Dedifferentiated amniotic fluid mesenchymal stem cell (primary cell): ENCODE measurements at regions not wholly inside any gene's neighbourhood (a gene's known extent, or its start where the extent isn't known, plus 50 kb on each side); places are given as distances from the start of the nearest gene placed in this dataset.

ENCODE experiments used
- DNase-seq: peaks from one replicate; pipeline ENCODE4 v3.0.0-alpha.2; 2016; ENCODE audit errors: extremely low spot score

- no peak for DNase-seq
These were observed 86.9 kb upstream of the MSX1 start for GRCh38 chr4:4772534-4772933.

DNA sequence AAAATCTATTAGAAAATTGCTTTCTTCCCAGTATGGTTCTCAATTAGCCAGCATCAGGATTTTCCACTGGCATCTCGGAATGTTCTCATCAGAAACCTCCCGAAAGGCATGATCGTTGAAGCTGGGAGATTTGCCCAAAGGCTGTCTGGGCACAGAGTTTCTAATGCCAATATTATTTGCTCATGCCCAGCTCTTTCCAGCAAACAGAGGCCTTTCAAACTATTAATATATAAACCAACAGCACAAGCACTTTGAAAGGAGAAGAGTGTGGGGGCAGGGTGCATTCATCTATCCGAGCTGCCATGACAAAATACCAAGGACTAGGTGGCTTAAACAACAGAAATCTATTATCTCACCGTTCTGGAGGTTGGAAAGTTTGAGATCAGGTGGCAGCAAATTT, 88.3 kb upstream of the MSX1 start:
- no peak for DNase-seq

DNA sequence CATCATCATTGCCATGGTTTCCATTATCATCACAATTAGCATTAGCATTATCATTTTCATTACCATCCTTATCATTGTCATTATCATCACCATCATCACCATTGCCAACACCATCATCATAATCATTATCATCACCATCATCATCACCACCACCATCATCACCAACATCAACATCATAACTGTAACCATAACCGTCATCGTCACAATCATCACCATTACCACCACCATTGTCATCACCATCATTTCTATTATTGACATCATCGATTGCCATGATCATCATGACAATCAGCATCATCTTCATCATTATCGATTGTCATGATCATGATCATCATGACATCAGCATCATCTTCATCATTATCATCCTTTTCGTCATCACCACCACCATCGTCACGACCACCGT, 88.9 kb upstream of the MSX1 start:
- no peak for DNase-seq

- DNase-seq, result no peak
These were observed 92.9 kb upstream of the MSX1 start for GRCh38 chr4:4766564-4766963.

GRCh38 chr4:4765811-4766210, 93.7 kb upstream of the MSX1 start:
- no peak for DNase-seq

DNA sequence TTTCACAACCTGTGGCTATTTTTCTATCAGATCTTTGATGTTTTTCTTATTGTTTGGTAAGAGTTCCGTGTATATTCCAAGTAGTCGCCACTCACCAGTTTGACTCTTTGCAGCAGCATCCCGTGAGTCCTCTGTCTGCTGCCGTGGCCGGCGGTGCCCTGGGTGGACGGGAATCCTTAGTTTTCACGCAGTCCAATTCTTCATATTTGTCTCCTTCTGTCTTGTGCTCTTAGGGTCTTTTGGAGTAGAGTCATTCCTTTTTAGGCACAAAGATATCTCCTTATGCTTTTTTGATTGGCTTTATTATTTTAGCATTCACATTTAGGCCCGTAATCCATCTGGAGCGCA, 94.9 kb upstream of the MSX1 start:
- no peak for DNase-seq

GRCh38 chr4:4763822-4764557, 95.5 kb upstream of the MSX1 start:
- DNase-seq, result no peak

DNA sequence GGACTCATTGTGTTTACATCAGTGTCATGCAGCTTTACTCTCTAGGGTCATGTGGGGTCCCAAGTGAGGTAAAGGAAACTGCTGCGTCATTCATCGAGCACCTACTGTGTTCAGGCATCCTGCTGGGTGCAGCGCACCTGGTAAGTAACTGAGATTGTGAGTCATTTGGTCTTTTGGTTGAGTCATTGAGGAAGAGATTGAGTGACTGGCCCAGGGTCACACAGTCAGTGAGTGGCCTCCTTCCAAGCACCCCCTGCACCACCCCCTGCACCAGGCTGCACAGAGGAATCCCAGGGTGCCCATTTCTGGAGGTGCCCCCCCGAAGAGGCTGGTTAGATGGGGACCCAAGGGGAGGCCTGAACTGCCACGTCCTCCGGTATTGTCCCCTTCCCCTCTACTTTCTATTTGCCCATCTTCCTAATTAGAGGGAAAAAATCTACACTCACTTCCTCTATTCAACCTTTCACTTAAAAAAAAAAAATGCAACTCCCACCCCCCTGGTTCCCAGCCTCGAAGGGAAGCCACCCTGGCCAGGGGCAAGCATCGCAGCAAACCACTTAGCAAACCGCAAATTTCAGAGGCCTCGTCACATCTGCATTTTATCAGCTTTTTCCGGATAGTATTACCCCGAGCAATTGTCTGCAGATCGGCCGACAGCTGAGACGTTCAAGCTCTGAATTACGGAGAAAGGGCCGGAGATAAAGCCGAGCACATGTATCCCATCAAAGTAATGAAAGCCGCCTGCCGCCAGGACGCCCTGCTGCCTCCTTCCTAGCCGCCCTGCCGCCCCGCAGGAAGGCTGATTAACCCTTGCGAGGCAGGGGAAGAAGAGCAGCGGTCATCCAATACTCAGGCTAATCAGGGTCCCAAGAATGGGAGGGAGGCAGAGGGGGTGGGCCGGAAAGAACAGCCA, 96.3 kb upstream of the MSX1 start:
- peak; percentile 69 for DNase-seq

DNA sequence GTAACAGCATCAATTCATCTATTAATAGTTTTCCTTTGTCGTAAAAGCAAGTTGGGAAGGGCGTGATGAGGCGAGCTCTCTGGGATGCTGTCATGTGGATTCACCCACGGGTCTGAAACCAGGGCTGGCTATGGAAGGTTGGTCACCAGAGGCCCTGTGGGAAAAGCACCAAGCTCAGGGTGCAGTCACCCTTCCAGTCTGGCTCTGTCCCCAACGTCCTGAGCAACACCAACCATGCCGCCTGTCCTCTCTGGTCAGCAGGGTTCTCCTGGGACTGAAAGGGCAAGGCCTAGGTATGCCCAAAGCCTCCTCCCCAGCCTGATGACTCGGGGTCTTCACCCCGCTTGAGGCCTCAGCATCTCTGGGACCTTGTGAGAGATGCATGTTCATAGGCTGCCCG, 97.2 kb upstream of the MSX1 start:
- DNase-seq, result no peak

DNA sequence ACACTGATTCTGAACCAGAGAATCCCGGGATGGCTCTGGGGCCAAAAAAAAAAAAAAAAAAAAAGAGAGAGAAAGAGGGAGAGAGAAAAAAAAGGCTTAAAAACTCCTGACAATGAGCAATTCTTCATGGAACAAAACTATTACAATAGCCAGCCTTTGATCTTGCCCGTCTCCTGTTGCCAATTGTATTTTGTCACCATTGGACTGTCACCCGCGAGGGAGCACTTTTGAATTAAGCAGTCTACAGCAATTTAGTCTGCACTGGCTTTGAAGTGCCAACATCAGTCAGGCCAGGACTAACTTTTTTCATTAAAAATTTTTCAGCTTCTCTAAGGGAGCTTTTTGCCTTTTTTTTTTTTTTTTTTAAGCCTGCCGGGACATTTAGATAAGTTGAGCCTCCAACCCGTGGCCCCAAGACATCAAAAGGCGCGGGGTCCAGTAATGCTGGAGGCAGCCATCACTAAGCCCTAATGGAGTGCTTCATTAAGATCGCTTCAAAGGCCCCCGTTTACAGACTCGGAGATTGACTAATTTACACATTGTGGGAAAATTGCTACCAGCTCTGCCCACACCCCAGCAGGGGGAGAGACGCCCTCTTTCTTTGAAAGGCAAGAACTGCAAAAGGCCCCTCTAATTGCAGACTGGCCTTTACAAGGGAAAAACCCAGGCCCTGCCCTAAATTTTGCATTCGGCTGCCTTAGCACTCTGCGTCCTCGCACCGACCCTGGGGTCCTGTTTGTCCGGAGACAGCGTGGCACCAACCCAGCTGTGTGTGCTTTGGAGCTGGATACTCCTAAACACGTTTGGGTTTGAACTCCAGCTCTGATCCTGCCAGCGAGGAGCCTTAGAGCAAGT, 98.1 kb upstream of the MSX1 start:
- no peak for DNase-seq

DNA sequence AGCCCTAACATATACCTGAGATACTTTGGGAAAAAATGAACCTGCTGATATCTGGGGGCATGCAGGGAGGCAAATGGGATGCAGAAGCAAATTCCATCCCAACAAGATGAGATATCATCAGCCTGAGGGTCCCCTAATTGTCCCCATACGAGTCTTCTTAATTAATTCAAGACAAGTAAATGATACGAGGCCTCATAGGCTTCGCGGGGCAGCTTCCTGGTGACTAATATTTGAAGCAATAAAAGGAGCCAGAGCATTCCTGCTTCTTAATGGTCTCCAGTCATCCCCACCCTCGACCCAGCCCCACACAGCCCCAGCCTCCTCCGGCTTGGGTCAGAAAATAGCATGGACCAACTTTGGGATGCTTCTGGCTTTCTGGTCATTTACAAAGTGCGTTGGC, 99.6 kb upstream of the MSX1 start:
- no peak for DNase-seq

DNA sequence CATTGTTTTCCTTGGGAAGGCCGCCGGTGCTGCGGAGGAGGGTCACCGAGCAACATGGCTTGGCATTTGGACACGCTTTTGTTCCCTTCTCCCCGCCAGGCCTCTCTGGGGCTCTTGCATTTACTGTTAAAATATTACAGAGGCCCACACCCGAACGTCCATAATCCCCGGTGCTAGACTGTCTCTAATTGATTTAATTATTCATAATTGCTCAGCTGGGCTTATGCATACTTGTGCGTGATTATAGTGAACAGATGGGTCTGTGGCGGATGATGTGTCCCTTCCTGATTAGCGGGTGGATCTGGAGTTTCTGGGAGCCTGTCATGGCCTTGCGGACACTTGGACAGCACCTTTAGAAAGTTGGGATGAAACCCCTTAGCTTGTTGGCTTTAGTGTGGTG, 100.2 kb upstream of the MSX1 start:
- DNase-seq, result no peak

DNA sequence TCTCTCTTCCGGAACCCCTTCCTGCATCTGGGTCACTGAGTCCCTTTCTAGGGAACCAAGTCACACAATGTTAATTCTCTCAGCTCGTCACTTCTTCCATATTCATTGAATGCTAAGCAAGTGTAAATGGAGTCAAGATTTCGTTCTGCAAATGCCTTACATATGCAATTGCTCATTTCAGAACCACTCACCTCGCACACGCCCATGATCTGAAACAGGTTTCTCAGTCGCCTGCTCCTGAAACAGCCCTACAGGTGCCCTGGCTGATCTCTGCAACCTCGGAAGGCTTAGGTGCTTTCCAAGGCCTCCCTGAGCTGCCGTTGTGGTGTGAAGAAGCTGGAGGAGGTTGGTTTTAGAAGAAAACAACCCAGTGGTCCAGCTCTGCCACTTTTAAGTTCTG, 100.8 kb upstream of the MSX1 start:
- DNase-seq, result no peak

GRCh38 chr4:4755306-4755705, 104.2 kb upstream of the MSX1 start:
- DNase-seq, result no peak

GRCh38 chr4:4754641-4755040, 104.8 kb upstream of the MSX1 start:
- DNase-seq, result no peak

- DNase-seq, result no peak
These were observed 105.8 kb upstream of the MSX1 start for GRCh38 chr4:4753643-4754042.

- DNase-seq, result no peak
These were observed 106.7 kb upstream of the MSX1 start for GRCh38 chr4:4752576-4753401.

DNA sequence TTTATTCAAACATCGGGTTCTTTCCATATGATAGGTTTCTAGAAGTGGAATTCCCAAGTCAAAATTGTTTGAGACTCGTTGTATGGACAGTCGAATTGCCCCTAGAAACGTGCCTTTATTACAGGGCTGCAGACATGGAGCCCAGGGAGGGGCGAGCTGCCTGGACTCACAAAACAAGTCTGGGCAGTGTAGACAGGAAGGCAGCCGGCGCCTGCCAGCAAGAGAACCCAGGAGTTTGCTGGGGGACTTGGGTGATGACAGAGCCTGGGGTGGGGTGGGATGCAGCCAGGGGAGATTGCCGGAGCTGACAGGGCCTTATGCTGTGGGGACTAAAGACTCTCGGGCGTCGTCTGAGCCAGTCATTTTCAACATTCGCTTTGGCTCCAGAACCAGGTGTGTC, 107.4 kb upstream of the MSX1 start:
- no peak for DNase-seq

GRCh38 chr4:4750187-4750586, 109.3 kb upstream of the MSX1 start:
- DNase-seq, result no peak

- no peak for DNase-seq
These were observed 110.3 kb upstream of the MSX1 start for GRCh38 chr4:4749137-4749536.

- DNase-seq, result no peak
These were observed 113.0 kb upstream of the MSX1 start for GRCh38 chr4:4746444-4746843.

GRCh38 chr4:4740071-4740470, 119.4 kb upstream of the MSX1 start:
- no peak for DNase-seq
